Testis (tissue), 2 donors: ENCODE measurements at regions not wholly inside any gene's neighbourhood (a gene's known extent, or its start where the extent isn't known, plus 50 kb on each side); places are given as distances from the start of the nearest gene placed in this dataset.

Experiments
- CTCF ChIP-seq, 3 experiments: fragments of 450-650 bp in 2 of 3; fragments of 200-600 bp in 1 of 3; sonication (generic) in 1 of 3; IDR thresholded peaks; one replicate each; pipeline ENCODE4 v1.5.1; 2016 to 2019; ENCODE audit warnings: antibody characterized with exemption in 3 of 3, mild to moderate bottlenecking in 2 of 3, moderate library complexity in 1 of 3
- POLR2A ChIP-seq: fragments of 450-650 bp; IDR thresholded peaks from one replicate; pipeline ENCODE4 v1.6.1; 2017; ENCODE audit warnings: antibody characterized with exemption, mild to moderate bottlenecking, moderate library complexity

- TF ChIP-seq CTCF (IDR thresholded peaks at IDR 0.05) (no peak), POLR2A (no peak)
Measured at GRCh38 chr15:81924729-81925128, 121.1 kb downstream of the MEX3B start.
